ENCODE measurements at regions not wholly inside any gene's neighbourhood (a gene's known extent, or its start where the extent isn't known, plus 50 kb on each side); places are given as distances from the start of the nearest gene placed in this dataset.

DNA sequence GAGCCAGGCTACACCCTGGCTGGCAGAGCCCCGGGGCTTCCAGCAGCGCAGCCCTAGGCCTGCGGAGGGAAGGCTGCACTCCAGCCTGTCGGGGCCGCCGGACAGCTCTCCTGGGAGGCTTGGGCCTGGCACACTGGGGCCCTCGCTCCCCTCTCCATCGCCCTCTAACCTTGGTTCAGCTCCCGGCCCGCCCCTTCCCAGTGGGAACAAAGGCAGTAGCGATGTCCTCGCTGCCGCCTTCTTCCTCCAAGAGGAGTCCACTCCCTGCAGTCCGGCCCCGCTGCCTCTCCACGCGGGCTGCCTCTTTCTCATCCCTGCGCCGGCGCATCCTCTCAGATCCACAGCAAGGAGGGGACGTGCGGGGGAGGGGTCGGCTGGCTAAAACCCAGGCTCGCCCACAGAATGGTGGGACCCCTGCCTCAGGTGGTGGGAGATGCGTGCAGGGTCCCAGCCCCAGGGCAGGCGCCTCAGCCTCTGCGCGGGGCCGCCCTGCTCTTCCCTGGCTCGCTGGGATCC, 138.1 kb downstream of the TWIST2 start:
- DNase-seq: no peak

DNA sequence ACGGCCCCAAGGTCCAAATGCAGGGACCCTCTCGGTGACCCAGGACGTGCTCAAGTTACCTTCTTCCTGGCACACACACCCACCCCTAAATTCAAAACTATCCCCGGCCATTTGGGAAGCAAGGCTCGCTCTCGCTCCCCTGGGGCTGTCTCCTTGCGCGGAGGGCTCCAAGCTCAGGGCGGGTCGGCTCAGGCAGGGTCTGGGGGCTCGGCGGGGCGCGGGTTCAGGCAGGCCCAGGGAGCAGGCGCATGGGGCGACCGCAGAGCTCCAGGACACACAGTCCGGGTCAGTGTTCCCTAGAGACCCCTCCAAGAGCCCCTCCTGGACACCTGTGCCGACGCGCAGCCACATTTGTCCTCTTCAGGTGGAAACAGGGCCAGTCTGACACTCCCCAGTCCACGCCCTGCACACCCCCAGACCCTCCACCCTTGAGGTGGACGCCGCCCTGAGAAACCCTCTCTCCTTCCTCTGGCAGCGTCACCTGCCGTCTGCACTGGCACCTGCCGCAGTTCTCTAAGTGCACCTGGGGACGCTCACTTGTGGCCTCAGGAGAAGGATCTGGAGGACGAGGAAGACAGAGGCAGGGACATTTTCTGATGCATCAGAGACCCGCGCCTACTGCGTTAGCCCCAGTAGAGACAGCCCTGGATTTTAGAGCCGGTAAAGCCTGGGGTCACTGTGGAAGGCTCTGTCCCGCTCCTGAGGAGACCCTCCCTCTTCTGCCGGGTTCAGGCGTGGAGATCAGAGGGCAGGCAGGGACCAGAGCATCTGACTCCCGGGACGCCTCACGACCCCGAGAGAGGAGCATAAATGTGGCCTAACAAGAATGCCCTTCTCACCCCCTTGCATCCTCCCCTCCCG, 138.8 kb downstream of the TWIST2 start:
- DNase-seq: no peak

DNA sequence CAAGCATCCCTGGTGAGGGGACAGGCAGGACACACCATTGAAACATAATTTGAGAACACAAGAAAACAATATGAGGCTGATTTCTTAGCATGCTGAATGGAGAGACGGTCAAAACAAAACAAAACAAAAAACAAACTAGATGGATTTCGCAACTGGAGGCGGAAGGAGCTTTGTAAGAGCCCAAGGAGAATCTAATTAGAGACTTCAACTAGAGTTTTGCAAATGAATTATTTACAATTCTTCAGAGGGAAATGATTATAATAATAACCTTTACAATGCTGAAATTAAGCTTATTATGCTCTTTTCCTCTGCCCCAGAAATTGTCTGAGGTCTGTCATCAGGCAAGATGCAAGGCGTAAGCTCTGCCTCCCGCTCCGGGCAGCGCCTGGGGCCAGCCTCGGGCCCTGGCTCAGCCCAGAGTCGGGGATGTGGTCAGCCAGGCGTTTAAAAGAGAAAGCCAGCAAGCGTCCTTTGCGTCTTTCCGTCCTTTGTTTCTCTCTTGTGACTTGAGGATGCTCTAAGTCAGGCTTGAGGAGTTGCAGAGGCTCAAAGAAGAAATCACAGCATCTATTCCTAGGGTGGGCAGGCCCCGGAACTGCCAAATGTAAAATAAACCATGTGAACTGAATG, 139.6 kb downstream of the TWIST2 start:
- DNase-seq: no peak

DNA sequence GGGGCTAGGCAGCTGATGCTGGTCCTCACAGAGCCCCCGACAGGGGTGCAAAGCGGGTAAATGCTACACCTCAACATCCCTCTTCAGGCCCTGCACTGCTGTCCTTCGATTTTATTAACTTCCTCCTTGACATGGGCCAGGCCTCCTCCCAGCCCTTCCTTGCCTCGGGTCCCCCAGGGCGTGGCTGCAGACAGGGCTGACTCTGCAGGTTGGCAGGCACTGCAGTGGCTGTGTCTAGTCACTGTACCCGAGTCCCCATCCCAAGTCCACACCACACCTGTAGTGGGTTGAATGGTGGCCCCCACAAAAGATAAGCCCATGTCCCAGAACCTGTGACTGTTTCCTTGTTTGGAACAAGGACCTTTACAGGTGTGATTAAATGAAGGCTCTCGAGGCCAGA, 140.2 kb downstream of the TWIST2 start:
- no peak for DNase-seq

DNA sequence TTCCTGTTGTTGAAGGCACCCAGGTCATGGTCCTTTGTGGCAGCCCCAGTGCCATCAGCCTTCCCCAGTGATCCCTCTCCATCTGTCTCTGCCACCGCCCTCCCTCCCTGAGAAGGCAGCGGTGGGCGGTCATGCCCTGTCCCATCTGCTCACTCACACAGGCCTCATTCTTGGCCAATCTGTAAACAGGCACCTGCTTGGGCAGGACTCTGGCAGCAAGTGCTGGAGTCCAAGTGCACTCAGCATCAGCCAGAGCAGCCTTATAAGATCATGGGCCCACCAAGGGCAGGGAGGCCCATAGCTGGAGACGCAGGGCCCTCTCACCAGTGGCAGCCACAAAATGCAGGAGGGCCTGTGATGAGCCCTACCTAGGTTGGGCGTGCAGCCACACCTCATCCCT, 140.9 kb downstream of the TWIST2 start:
- no peak for DNase-seq

DNA sequence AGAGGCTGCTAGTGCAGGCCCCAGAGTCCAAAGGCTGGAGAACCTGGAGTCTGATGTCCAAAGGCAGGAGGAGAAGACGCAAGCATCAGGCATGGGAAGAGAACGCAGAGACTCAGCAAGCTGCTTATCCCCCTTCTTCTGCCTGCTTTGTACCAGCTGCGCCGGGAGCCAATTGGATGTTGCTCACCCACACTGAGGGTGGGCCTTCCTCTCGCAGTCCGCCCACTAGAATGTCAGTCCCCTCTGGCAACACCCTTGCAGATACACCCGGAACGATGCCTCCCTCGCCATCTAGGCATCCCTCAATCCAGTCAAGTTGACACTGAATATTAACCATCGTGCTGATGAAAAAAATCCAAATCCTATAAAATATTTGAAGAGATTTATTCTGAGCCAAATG, 141.6 kb downstream of the TWIST2 start:
- no peak for DNase-seq

DNA sequence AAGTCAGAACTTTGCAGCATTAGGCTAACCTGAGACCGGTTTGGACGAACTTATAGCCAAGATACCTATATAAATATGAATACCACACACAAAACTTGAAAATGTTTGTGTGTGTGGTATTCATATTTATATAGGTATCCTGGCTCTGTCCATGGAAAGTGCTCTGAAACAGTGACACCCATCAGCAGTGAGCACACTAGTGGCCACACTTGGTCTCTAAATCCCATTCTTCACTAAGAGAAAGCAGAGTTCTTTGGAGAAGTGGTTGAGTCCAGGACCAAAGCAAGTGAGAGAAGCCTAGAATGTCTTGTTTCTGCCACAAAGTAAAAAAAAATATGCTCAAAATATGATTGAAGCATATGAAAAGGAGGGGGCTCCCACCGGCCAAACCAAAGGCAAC, 146.5 kb downstream of the TWIST2 start:
- DNase-seq: no peak

DNA sequence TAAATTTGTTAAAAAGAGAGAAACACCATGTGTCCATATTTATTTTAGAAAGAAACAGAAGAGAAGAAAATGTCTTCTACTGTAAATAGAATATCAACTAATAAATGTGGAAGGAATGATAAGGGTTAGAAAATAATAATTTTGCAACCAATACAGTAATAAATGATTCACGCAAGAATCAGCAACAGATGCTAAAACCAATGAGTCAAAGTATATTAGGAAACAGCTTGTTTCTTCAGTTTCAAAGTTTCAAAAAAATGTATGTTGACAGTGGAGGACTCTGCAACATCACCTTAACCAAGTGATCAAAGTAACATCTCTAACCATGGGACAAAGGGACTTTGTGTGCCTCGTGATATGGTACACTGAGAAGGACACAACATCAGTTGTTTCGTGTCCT, 147.0 kb downstream of the TWIST2 start:
- DNase-seq: no peak

DNA sequence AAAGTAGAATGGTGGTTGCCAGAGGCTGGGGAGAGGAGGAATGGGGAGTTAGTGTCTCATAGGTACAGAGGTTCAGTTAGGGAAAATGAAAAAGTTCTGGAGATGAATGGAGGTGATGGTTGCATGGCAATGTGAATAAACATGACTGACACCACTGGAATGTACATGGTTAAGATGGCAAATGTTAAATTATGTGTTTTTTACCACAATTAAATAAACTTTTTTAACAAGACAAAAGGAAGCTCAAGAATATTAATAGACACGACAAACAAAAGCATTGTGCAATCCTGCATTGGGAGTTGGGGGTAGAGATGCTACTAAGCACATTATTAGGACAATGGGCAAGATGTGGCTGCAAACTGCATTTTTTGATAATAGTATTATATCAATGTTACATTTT, 147.7 kb downstream of the TWIST2 start:
- DNase-seq: no peak

DNA sequence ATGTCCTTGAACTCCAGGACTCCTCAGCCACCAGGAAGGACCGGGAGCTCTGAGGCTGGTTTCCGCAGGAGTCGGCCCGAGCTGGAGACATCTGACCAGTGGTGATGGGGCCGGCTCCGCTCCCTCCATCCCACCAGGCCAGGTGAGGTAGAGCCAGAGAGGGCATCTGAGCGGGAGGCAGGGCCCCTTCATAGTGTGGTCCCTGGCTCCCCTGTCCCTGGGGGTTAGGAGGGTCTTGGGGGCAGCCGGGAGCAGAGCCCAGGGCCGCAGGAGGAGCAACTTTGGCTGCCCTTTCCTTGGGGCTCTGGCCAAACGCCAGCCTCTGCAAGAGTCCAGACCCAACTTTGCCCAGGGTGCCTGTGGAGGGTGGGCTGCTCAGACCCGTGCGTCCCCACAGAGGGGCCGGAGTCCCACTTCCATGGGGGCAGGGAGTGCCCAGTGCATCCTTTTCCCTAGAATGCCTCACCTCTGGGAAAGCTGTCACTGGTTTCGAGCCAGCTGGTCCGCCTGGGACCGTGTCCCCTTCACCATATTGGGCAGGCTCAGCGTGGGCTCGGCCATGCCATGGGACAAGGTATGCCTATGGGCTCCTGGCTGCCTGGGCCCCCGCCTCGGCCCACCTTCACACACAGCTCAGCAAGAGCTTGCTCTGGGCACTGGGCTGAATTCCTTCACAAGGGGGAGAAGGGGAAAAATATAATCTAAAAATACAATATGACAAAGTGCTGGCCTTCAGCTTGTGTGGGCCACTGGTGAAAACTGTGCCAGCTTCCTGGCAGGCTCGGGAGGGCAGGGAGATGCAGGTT, 148.6 kb downstream of the TWIST2 start:
- DNase-seq: no peak

DNA sequence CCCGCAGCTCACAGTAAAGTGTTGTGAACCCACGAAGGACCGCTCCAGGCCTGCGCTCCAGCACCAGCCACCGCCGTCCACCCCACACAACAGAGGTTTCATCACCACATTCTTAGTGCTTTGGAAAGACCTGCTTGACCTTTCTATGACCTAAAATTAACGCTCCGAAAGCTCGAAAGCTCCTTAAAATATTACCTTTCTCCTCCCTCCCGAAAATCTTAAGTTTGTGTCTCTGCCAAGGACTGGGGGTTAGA, 149.2 kb downstream of the TWIST2 start:
- DNase-seq: no peak

DNA sequence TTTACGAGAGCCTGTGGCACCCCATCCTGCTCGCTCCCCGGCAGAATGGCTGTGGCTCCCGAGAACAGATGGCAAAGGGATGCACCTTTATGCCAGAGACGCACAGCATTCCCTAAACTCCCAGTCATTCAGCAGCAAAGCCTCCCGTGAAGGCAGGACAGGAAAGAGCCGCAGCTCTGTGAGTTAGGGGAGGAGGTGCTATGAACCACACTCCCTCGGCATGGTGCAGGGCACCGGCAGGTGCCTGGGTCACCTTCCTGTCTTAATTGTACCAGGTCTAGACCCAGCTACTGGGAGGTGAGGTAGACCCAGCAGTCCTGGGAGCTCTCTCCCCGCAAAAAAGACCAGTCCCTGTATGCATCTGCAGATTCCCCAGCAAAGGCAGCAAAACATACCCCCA, 149.8 kb downstream of the TWIST2 start:
- no peak for DNase-seq
